HFFc6 (cell line): ENCODE measurements at regions not wholly inside any gene's neighbourhood (a gene's known extent, or its start where the extent isn't known, plus 50 kb on each side); places are given as distances from the start of the nearest gene placed in this dataset.

Experiments used
- DNase-seq: peaks from one replicate; pipeline ENCODE4 v3.0.0-alpha.2; 2018
- H3K27ac Mint-ChIP-seq: 2 replicates; pipeline ENCODE4 v1.8.0; 2020; ENCODE audit warnings: mild to moderate bottlenecking, mixed read lengths
- H3K27me3 Mint-ChIP-seq: 2 replicates; pipeline ENCODE4 v1.8.0; 2021; ENCODE audit warnings: mild to moderate bottlenecking, moderate library complexity, mixed read lengths; ENCODE audit not compliant: insufficient read depth
- H3K36me3 Mint-ChIP-seq: 2 replicates; pipeline ENCODE4 v1.8.0; 2021; ENCODE audit warnings: low read depth, mixed read lengths
- H3K4me1 Mint-ChIP-seq: 2 replicates; pipeline ENCODE4 v1.8.0; 2020; ENCODE audit warnings: low read depth, mixed read lengths
- H3K4me3 Mint-ChIP-seq: 2 replicates; pipeline ENCODE4 v1.8.0; 2020; ENCODE audit warnings: mild to moderate bottlenecking, moderate library complexity, mixed read lengths
- H3K9me3 Mint-ChIP-seq: 2 replicates; pipeline ENCODE4 v1.8.0; 2020; ENCODE audit warnings: mild to moderate bottlenecking, mixed read lengths
- CTCF ChIP-seq: fragments of 200-600 bp; sonication (generic); IDR thresholded peaks from 2 replicates; pipeline ENCODE4 v1.5.0; 2021; ENCODE audit warnings: antibody characterized with exemption, mild to moderate bottlenecking

GRCh38 chr9:78130853-78131252 is 99.2 kb upstream of the GNAQ start:
- Mint-ChIP-seq H3K36me3 (no peaks in the 10 kb centered on the region), H3K27ac (no peak overlapping the region), H3K4me1 (peaks cover 18% of the 10 kb centered on the region), H3K27me3 (peaks cover under 1% of the 10 kb centered on the region), H3K9me3 (no peaks in the 10 kb centered on the region), H3K4me3 (no peak overlapping the region)
- DNase-seq = no peak
- TF ChIP-seq CTCF = no peak

- Mint-ChIP-seq H3K27ac (no peak overlapping the region), H3K36me3 (no peaks in the 10 kb centered on the region), H3K4me3 (no peak overlapping the region), H3K27me3 (no peaks in the 10 kb centered on the region; the same call in 1 of the 2 replicates), H3K4me1 (peaks cover 18% of the 10 kb centered on the region), H3K9me3 (no peaks in the 10 kb centered on the region)
- TF ChIP-seq CTCF = no peak
- no peak for DNase-seq
Measured at GRCh38 chr9:78130004-78130403, 98.4 kb upstream of the GNAQ start.

- no peaks in the 10 kb centered on the region for H3K9me3 Mint-ChIP-seq
- no peak for DNase-seq
- no peak overlapping the region for H3K4me3 Mint-ChIP-seq
Measured at GRCh38 chr9:78127279-78128225, 95.9 kb upstream of the GNAQ start.

GRCh38 chr9:78123808-78124207 is 92.2 kb upstream of the GNAQ start:
- H3K36me3 Mint-ChIP-seq = no peaks in the 10 kb centered on the region
- H3K27ac Mint-ChIP-seq = no peak overlapping the region
- TF ChIP-seq CTCF = no peak
- no peak overlapping the region for H3K4me3 Mint-ChIP-seq
- H3K9me3 Mint-ChIP-seq = no peaks in the 10 kb centered on the region
- H3K4me1 Mint-ChIP-seq = peaks cover 17% of the 10 kb centered on the region
- H3K27me3 Mint-ChIP-seq = no peaks in the 10 kb centered on the region; the same call in 1 of the 2 replicates
- DNase-seq = no peak

More at GRCh38 chr9:78127279-78128225, 95.9 kb upstream of the GNAQ start:
- Mint-ChIP-seq H3K36me3 (no peaks in the 10 kb centered on the region), H3K4me1 (peaks cover 18% of the 10 kb centered on the region), H3K27ac (no peak overlapping the region), H3K27me3 (no peaks in the 10 kb centered on the region; the same call in 1 of the 2 replicates)
- TF ChIP-seq CTCF = no peak

GRCh38 chr9:78122631-78123030 is 91.0 kb upstream of the GNAQ start:
- Mint-ChIP-seq H3K4me1 (peaks cover 18% of the 10 kb centered on the region), H3K9me3 (no peaks in the 10 kb centered on the region), H3K27ac (no peak overlapping the region), H3K27me3 (no peaks in the 10 kb centered on the region; the same call in 1 of the 2 replicates), H3K4me3 (no peak overlapping the region), H3K36me3 (no peaks in the 10 kb centered on the region)
- DNase-seq = no peak
- no peak for TF ChIP-seq CTCF
